Neuronal stem cell (in vitro differentiated cells): ENCODE measurements at regions not wholly inside any gene's neighbourhood (a gene's known extent, or its start where the extent isn't known, plus 50 kb on each side); places are given as distances from the start of the nearest gene placed in this dataset.

ENCODE experiments used
- DNase-seq: peaks from one replicate; pipeline ENCODE4 v3.0.0-alpha.2; 2013; ENCODE audit warnings: low spot score
- H2AFZ ChIP-seq: one replicate; pipeline ENCODE4 v1.6.1; 2013; ENCODE audit warnings: mild to moderate bottlenecking, low read length, inconsistent platforms
- H2AK5ac ChIP-seq: 2 replicates; pipeline ENCODE4 v1.6.1; 2013; ENCODE audit warnings: low read depth, mild to moderate bottlenecking, inconsistent platforms, low read length, moderate library complexity, mixed read lengths
- H2BK120ac ChIP-seq: 2 replicates; pipeline ENCODE4 v1.6.1; 2013; ENCODE audit warnings: low read depth, mild to moderate bottlenecking, inconsistent platforms, low read length, moderate library complexity, mixed read lengths
- H2BK12ac ChIP-seq: one replicate; pipeline ENCODE4 v1.6.1; 2013; ENCODE audit warnings: low read length, inconsistent platforms
- H2BK15ac ChIP-seq: 2 replicates; pipeline ENCODE4 v1.6.1; 2013; ENCODE audit warnings: mild to moderate bottlenecking, low read length, inconsistent platforms, mixed read lengths
- H2BK5ac ChIP-seq: one replicate; pipeline ENCODE4 v1.6.1; 2013; ENCODE audit warnings: inconsistent platforms, mild to moderate bottlenecking, low read length, moderate library complexity
- H3K14ac ChIP-seq: one replicate; pipeline ENCODE4 v1.6.1; 2013; ENCODE audit warnings: low read length, inconsistent platforms
- H3K18ac ChIP-seq: 2 replicates; pipeline ENCODE4 v1.6.1; 2013; ENCODE audit warnings: low read length, inconsistent platforms
- H3K23ac ChIP-seq: 2 replicates; pipeline ENCODE4 v1.6.1; 2013; ENCODE audit warnings: low read depth, mild to moderate bottlenecking, mixed read lengths, low read length, inconsistent platforms; ENCODE audit not compliant: poor library complexity
- H3K27ac ChIP-seq: replicated peaks from 3 replicates; pipeline ENCODE4 v1.5.1; 2013; ENCODE audit warnings: low read length, inconsistent platforms
- H3K27me3 ChIP-seq, 3 experiments: 2 replicates each; pipeline ENCODE4 v1.6.1; 2013; ENCODE audit warnings: low read length in 3 of 3, mild to moderate bottlenecking in 2 of 3, inconsistent platforms in 1 of 3, low read depth in 1 of 3, mixed read lengths in 1 of 3, moderate library complexity in 1 of 3; ENCODE audit not compliant: control insufficient read depth in 3 of 3, insufficient read depth in 3 of 3
- H3K36me3 ChIP-seq, 2 donors: replicated peaks in 1 of 2; 2 replicates each; pipeline ENCODE4 v1.6.1; 2013; ENCODE audit warnings: low read length in 2 of 2; ENCODE audit not compliant: control insufficient read depth in 2 of 2, insufficient read depth in 2 of 2
- H3K4ac ChIP-seq: 2 replicates; pipeline ENCODE4 v1.6.1; 2013; ENCODE audit warnings: inconsistent platforms, mild to moderate bottlenecking, low read length, moderate library complexity
- H3K4me1 ChIP-seq, 2 donors: 1 replicate in 1 of 2; 2 replicates in 1 of 2; pipeline ENCODE4 v1.6.1; 2013; ENCODE audit warnings: low read length in 2 of 2, low read depth in 1 of 2; ENCODE audit not compliant: control insufficient read depth in 2 of 2, insufficient read depth in 1 of 2
- H3K4me2 ChIP-seq: one replicate; pipeline ENCODE4 v1.6.1; 2013; ENCODE audit warnings: mild to moderate bottlenecking, low read length, inconsistent platforms; ENCODE audit not compliant: insufficient read depth, poor library complexity, severe bottlenecking
- H3K4me3 ChIP-seq, 2 donors: 2 replicates each; pipeline ENCODE4 v1.5.1; 2013; ENCODE audit warnings: low read length in 2 of 2, mild to moderate bottlenecking in 2 of 2, inconsistent platforms in 1 of 2, moderate library complexity in 1 of 2
- H3K79me1 ChIP-seq: one replicate; pipeline ENCODE4 v1.6.1; 2013; ENCODE audit warnings: low read depth, mild to moderate bottlenecking, inconsistent platforms, low read length, moderate library complexity
- H3K9ac ChIP-seq: one replicate; pipeline ENCODE4 v1.6.1; 2013; ENCODE audit warnings: mild to moderate bottlenecking, low read depth, low read length, inconsistent platforms; ENCODE audit not compliant: poor library complexity
- H3K9me3 ChIP-seq, 2 donors: replicated peaks in 1 of 2; 2 replicates each; pipeline versions ENCODE3 to v1.6.1; 2013; ENCODE audit warnings: low read length in 2 of 2, mild to moderate bottlenecking in 2 of 2, inconsistent platforms in 1 of 2, low read depth in 1 of 2, mixed read lengths in 1 of 2, moderate library complexity in 1 of 2; ENCODE audit not compliant: control insufficient read depth in 2 of 2, insufficient read depth in 1 of 2
- H4K8ac ChIP-seq: one replicate; pipeline ENCODE4 v1.6.1; 2013; ENCODE audit warnings: low read depth, mild to moderate bottlenecking, inconsistent platforms, low read length, moderate library complexity
- H4K91ac ChIP-seq: one replicate; pipeline ENCODE4 v1.6.1; 2013; ENCODE audit warnings: low read length, low read depth, mild to moderate bottlenecking, inconsistent platforms; ENCODE audit not compliant: poor library complexity
- WGBS, 2 donors: extraction: QIAGEN DNeasy Blood & Tissue Kit; methylation state at CpG; one replicate each; pipeline ENCODE4 v1.1.7; 2013; ENCODE audit warnings: missing lambda C conversion rate in 2 of 2, mixed read lengths in 1 of 2; ENCODE audit not compliant: insufficient read length in 2 of 2, insufficient replicate concordance in 1 of 2; ENCODE audit errors: extremely low coverage in 2 of 2; 5-methylcytosine and 5-hydroxymethylcytosine counted together

DNA sequence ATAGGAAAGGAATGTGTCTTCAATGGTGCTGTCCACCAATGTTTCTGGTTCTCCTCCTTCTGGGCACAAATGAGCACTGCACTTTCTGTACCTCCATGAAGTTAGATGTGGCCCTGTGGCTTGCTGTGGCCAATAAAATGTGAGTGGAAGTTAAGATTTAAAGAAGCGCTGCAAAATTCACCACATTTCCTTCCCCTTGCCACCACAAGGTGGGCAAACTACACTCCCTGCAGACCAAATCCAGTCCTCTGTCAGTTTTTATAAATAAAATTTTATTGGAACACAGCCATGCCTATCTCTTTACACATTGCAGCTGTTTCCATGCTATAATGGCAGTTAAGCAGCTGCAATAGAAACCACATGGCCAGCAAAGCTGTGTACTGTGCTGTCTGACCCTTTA, 141.4 kb upstream of the TMPO start:
- H3K14ac ChIP-seq, result no peak overlapping the region
- H3K9ac ChIP-seq, result no peak overlapping the region
- no CpG with 5 or more reads among the region's 1 CpG for WGBS, 2 donors
- no peak overlapping the region for H3K4me2 ChIP-seq
- no peaks in the 10 kb centered on the region for H3K9me3 ChIP-seq
- H4K91ac ChIP-seq, result no peak overlapping the region
- no peak overlapping the region for H4K8ac ChIP-seq
- no peak overlapping the region for H3K4ac ChIP-seq
- H2BK15ac ChIP-seq, result no peak overlapping the region
- no peak for DNase-seq
- no peak overlapping the region for H3K23ac ChIP-seq
- no peaks in the 10 kb centered on the region for H3K27me3 ChIP-seq
- H3K36me3 ChIP-seq, result no peaks in the 10 kb centered on the region
- H2BK5ac ChIP-seq, result no peak overlapping the region
- H2AFZ ChIP-seq, result no peak overlapping the region
- H3K18ac ChIP-seq, result no peak overlapping the region
- no peak overlapping the region for H3K27ac ChIP-seq
- peaks cover 0 to 2% of the 10 kb centered on the region in 2 donors for H3K4me1 ChIP-seq
- no peaks in the 10 kb centered on the region for H3K79me1 ChIP-seq
- no peak overlapping the region for H2AK5ac ChIP-seq
- H2BK12ac ChIP-seq, result no peak overlapping the region
- no peak overlapping the region for H2BK120ac ChIP-seq
- no peak overlapping the region for H3K4me3 ChIP-seq

DNA sequence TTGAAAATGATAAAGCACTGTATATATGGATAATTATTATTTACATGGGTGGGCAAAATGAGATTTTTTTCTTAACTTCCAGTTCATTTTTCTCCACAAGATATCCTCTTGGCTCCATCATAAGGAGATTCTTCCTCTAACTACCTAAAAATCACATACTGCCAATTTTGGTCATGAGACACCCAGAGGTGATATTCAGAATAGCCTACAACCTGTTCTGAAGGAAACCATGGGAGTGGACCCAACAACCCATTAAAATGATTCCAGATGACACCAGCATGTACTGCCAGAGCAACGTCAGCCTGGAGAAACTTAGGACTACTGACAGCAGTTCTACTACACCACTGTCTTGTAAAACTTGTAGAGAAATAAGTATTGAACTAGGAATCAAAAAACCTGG, 136.3 kb upstream of the TMPO start:
- no peak overlapping the region for H3K4ac ChIP-seq
- H4K8ac ChIP-seq, result no peak overlapping the region
- no peak overlapping the region for H3K18ac ChIP-seq
- no peak overlapping the region for H3K27ac ChIP-seq
- no peak overlapping the region for H2BK15ac ChIP-seq
- no peak overlapping the region for H2AK5ac ChIP-seq
- H3K4me1 ChIP-seq, result peaks cover 0 to 1% of the 10 kb centered on the region in 2 donors
- no peak for DNase-seq
- WGBS, 2 donors, result no CpG with 5 or more reads among the region's 1 CpG
- H3K4me3 ChIP-seq, result no peak overlapping the region
- H3K9me3 ChIP-seq, result no peaks in the 10 kb centered on the region
- H3K23ac ChIP-seq, result no peak overlapping the region
- no peak overlapping the region for H2BK120ac ChIP-seq
- no peak overlapping the region for H3K14ac ChIP-seq
- H2BK5ac ChIP-seq, result no peak overlapping the region
- no peak overlapping the region for H2AFZ ChIP-seq
- H2BK12ac ChIP-seq, result no peak overlapping the region
- H3K4me2 ChIP-seq, result no peak overlapping the region
- no peaks in the 10 kb centered on the region for H3K36me3 ChIP-seq
- H3K27me3 ChIP-seq, result no peaks in the 10 kb centered on the region
- no peaks in the 10 kb centered on the region for H3K79me1 ChIP-seq
- H3K9ac ChIP-seq, result no peak overlapping the region
- H4K91ac ChIP-seq, result no peak overlapping the region

DNA sequence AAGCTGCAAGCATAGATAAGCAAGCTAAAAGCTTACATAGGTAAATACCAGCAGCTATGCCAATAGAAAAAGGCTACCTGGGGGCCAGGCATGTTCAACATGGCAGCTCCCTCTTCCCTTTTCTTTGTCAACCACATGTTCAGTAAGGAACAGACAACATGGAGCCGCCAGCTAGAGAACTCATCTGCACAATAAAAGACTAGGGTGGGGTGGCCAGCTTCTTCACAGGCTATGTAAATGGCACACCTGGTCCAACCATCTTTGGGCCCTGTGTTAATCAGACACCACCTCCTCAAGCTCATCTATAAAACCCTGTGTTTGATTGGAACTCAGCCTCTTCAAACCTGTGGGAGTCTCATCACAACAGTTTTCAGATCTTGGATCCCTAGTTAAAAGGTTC, 129.7 kb upstream of the TMPO start:
- no CpG with 5 or more reads among the region's 1 CpG for WGBS, 2 donors
- Histone ChIP-seq H3K9me3 (no peaks in the 10 kb centered on the region), H3K18ac (no peak overlapping the region), H4K91ac (no peak overlapping the region), H3K14ac (no peak overlapping the region), H3K27ac (no peak overlapping the region), H2BK12ac (no peak overlapping the region), H3K4me2 (no peak overlapping the region), H3K36me3 (no peaks in the 10 kb centered on the region), H3K4ac (no peak overlapping the region), H3K79me1 (no peaks in the 10 kb centered on the region), H2BK5ac (no peak overlapping the region), H2BK120ac (no peak overlapping the region), H4K8ac (no peak overlapping the region), H3K23ac (no peak overlapping the region), H3K4me3 (no peak overlapping the region), H2BK15ac (no peak overlapping the region), H2AK5ac (no peak overlapping the region), H3K27me3 (no peaks in the 10 kb centered on the region), H3K4me1 (no peaks in the 10 kb centered on the region), H2AFZ (no peak overlapping the region), H3K9ac (no peak overlapping the region)
- no peak for DNase-seq

DNA sequence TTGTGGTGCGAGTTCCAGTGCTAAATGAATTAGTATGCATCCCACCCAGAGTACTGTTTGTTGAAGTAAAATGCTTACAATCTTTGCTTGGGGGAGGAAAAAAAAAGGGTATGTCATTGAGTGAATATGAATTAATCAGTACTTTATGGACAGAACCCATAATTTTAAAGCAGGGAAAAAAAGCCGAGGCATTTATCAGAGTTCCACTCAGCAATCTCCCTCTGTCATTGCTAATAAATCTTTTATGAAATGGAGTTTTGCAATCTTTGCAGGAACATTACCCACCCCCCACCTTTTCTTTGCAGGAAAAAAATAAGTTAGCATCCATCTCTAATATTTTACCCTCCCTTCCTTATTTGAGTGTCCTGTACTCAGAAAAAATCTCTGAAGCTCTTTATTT, 127.9 kb upstream of the TMPO start:
- H3K27ac ChIP-seq, result no peak overlapping the region
- no peak overlapping the region for H3K4ac ChIP-seq
- no peak overlapping the region for H3K4me3 ChIP-seq
- H4K8ac ChIP-seq, result no peak overlapping the region
- H2AK5ac ChIP-seq, result no peak overlapping the region
- H3K27me3 ChIP-seq, result peaks cover 0 to 3% (median 0%) of the 10 kb centered on the region in 3 experiments
- WGBS, 2 donors, result no CpG with 5 or more reads among the region's 2 CpGs
- no peak overlapping the region for H2BK120ac ChIP-seq
- no peak overlapping the region for H2BK12ac ChIP-seq
- no peak overlapping the region for H2BK5ac ChIP-seq
- no peak overlapping the region for H3K14ac ChIP-seq
- no peaks in the 10 kb centered on the region for H3K9me3 ChIP-seq
- H4K91ac ChIP-seq, result no peak overlapping the region
- no peak overlapping the region for H2AFZ ChIP-seq
- H2BK15ac ChIP-seq, result no peak overlapping the region
- peaks cover 0 to under 1% of the 10 kb centered on the region in 2 donors for H3K4me1 ChIP-seq
- no peak for DNase-seq
- H3K79me1 ChIP-seq, result no peaks in the 10 kb centered on the region
- H3K18ac ChIP-seq, result no peak overlapping the region
- H3K36me3 ChIP-seq, result no peaks in the 10 kb centered on the region
- H3K23ac ChIP-seq, result no peak overlapping the region
- H3K9ac ChIP-seq, result no peak overlapping the region
- H3K4me2 ChIP-seq, result no peak overlapping the region
